Activated CD4-positive, alpha-beta memory T cell treated with anti-CD3 and anti-CD28 coated beads for 36 hours (primary cell): ENCODE measurements at regions not wholly inside any gene's neighbourhood (a gene's known extent, or its start where the extent isn't known, plus 50 kb on each side); places are given as distances from the start of the nearest gene placed in this dataset.

Source experiments
- CTCF ChIA-PET: fragments of 350-600 bp; sonication (Branson Sonifier 250); formaldehyde crosslinking; loops from one replicate; lab custom pipeline; 2021; ENCODE audit warnings: antibody characterized with exemption, inconsistent platforms; lab: Charles Lee
- POLR2A ChIA-PET: fragments of 350-600 bp; sonication (Branson Sonifier 250); formaldehyde crosslinking; loops from one replicate; lab custom pipeline; 2021; ENCODE audit warnings: antibody characterized with exemption; lab: Charles Lee
- DNase-seq: peaks from one replicate; pipeline ENCODE4 v3.0.0-alpha.2; 2020
- H3K27ac Mint-ChIP-seq: one replicate; pipeline ENCODE4 v1.8.0; 2021; ENCODE audit warnings: mixed read lengths
- H3K27me3 Mint-ChIP-seq: one replicate; pipeline ENCODE4 v1.8.0; 2021; ENCODE audit warnings: mixed read lengths
- H3K36me3 Mint-ChIP-seq: one replicate; pipeline ENCODE4 v1.8.0; 2021; ENCODE audit warnings: mixed read lengths
- H3K4me1 Mint-ChIP-seq: one replicate; pipeline ENCODE4 v1.8.0; 2021; ENCODE audit warnings: low read depth, mixed read lengths
- H3K4me3 Mint-ChIP-seq: one replicate; pipeline ENCODE4 v1.8.0; 2021; ENCODE audit warnings: mild to moderate bottlenecking, mixed read lengths
- H3K9me3 Mint-ChIP-seq: one replicate; pipeline ENCODE4 v1.8.0; 2021; ENCODE audit warnings: mixed read lengths
- intact Hi-C: fragments of 100-400 bp; cut with micrococcal nuclease; formaldehyde crosslinking; loops from one replicate; pipeline ENCODE4 v1.15.1; 2023

- Mint-ChIP-seq H3K36me3 (no peaks in the 10 kb centered on the region), H3K27ac (no peak overlapping the region), H3K4me3 (no peak overlapping the region), H3K27me3 (peaks cover 2% of the 10 kb centered on the region), H3K9me3 (no peaks in the 10 kb centered on the region), H3K4me1 (no peaks in the 10 kb centered on the region)
- no peak for DNase-seq
- ChIA-PET CTCF (no interaction called here), POLR2A (no interaction called here)
- intact Hi-C loops, result no loop called here
These were observed 408.1 kb upstream of the NR2F2 start for GRCh38 chr15:95922431-95922830.

- intact Hi-C loops, result no loop called here
- H3K36me3 Mint-ChIP-seq, result no peaks in the 10 kb centered on the region
- H3K27me3 Mint-ChIP-seq, result peaks cover 2% of the 10 kb centered on the region
- no peak overlapping the region for H3K27ac Mint-ChIP-seq
- no peaks in the 10 kb centered on the region for H3K9me3 Mint-ChIP-seq
- ChIA-PET CTCF (no interaction called here), POLR2A (no interaction called here)
- no peaks in the 10 kb centered on the region for H3K4me1 Mint-ChIP-seq
- no peak overlapping the region for H3K4me3 Mint-ChIP-seq
- DNase-seq, result no peak
These were observed 406.7 kb upstream of the NR2F2 start for GRCh38 chr15:95923792-95924191.

- H3K4me3 Mint-ChIP-seq, result no peak overlapping the region
- H3K27me3 Mint-ChIP-seq, result no peaks in the 10 kb centered on the region
- peaks cover 2% of the 10 kb centered on the region for H3K9me3 Mint-ChIP-seq
- H3K36me3 Mint-ChIP-seq, result no peaks in the 10 kb centered on the region
- H3K4me1 Mint-ChIP-seq, result peaks cover 2% of the 10 kb centered on the region
- no peak for DNase-seq
- ChIA-PET POLR2A (no interaction called here), CTCF (no interaction called here)
- no peak overlapping the region for H3K27ac Mint-ChIP-seq
- intact Hi-C loops, result no loop called here
These were observed 401.7 kb upstream of the NR2F2 start for GRCh38 chr15:95928822-95929221.

- POLR2A ChIA-PET, result no interaction called here
- peaks cover 2% of the 10 kb centered on the region for H3K9me3 Mint-ChIP-seq
- intact Hi-C loops, result no loop called here
These were observed 401.2 kb upstream of the NR2F2 start for GRCh38 chr15:95929232-95929846.

GRCh38 chr15:95930659-95931375, 399.7 kb upstream of the NR2F2 start:
- peaks cover 2% of the 10 kb centered on the region for H3K4me1 Mint-ChIP-seq
- H3K9me3 Mint-ChIP-seq, result peaks cover 2% of the 10 kb centered on the region
- H3K27me3 Mint-ChIP-seq, result no peaks in the 10 kb centered on the region
- no peak for DNase-seq
- no peaks in the 10 kb centered on the region for H3K36me3 Mint-ChIP-seq
- ChIA-PET CTCF (no interaction called here), POLR2A (no interaction called here)
- H3K27ac Mint-ChIP-seq, result no peak overlapping the region
- H3K4me3 Mint-ChIP-seq, result no peak overlapping the region
- intact Hi-C loops, result no loop called here

More at GRCh38 chr15:95929232-95929846, 401.2 kb upstream of the NR2F2 start:
- DNase-seq, result no peak
- Mint-ChIP-seq H3K27ac (no peak overlapping the region), H3K36me3 (no peaks in the 10 kb centered on the region), H3K4me1 (peaks cover 2% of the 10 kb centered on the region), H3K4me3 (no peak overlapping the region), H3K27me3 (no peaks in the 10 kb centered on the region)
- CTCF ChIA-PET, result no interaction called here

GRCh38 chr15:95931619-95932018, 398.9 kb upstream of the NR2F2 start:
- peaks cover 2% of the 10 kb centered on the region for H3K9me3 Mint-ChIP-seq
- ChIA-PET CTCF (no interaction called here), POLR2A (no interaction called here)
- no peaks in the 10 kb centered on the region for H3K27me3 Mint-ChIP-seq
- peaks cover 2% of the 10 kb centered on the region for H3K4me1 Mint-ChIP-seq
- no peak for DNase-seq
- intact Hi-C loops, result no loop called here
- no peak overlapping the region for H3K4me3 Mint-ChIP-seq
- no peaks in the 10 kb centered on the region for H3K36me3 Mint-ChIP-seq
- H3K27ac Mint-ChIP-seq, result no peak overlapping the region

GRCh38 chr15:95932141-95932540, 398.4 kb upstream of the NR2F2 start:
- Mint-ChIP-seq H3K36me3 (no peaks in the 10 kb centered on the region), H3K4me1 (peaks cover 2% of the 10 kb centered on the region), H3K4me3 (no peak overlapping the region), H3K27me3 (no peaks in the 10 kb centered on the region), H3K27ac (no peak overlapping the region), H3K9me3 (peaks cover 2% of the 10 kb centered on the region)
- POLR2A ChIA-PET, result no interaction called here
- no peak for DNase-seq
- intact Hi-C loops, result no loop called here
- CTCF ChIA-PET, result no interaction called here

GRCh38 chr15:95932676-95933075, 397.8 kb upstream of the NR2F2 start:
- H3K9me3 Mint-ChIP-seq, result peaks cover 2% of the 10 kb centered on the region
- H3K27me3 Mint-ChIP-seq, result no peaks in the 10 kb centered on the region
- no peak overlapping the region for H3K27ac Mint-ChIP-seq
- DNase-seq, result no peak
- H3K4me3 Mint-ChIP-seq, result no peak overlapping the region
- H3K4me1 Mint-ChIP-seq, result peaks cover 2% of the 10 kb centered on the region
- ChIA-PET POLR2A (no interaction called here), CTCF (no interaction called here)
- intact Hi-C loops, result no loop called here
- no peaks in the 10 kb centered on the region for H3K36me3 Mint-ChIP-seq

- no peak for DNase-seq
- no peaks in the 10 kb centered on the region for H3K4me1 Mint-ChIP-seq
- intact Hi-C loops, result no loop called here
- no peaks in the 10 kb centered on the region for H3K27me3 Mint-ChIP-seq
- ChIA-PET POLR2A (no interaction called here), CTCF (no interaction called here)
- H3K27ac Mint-ChIP-seq, result no peak overlapping the region
- H3K36me3 Mint-ChIP-seq, result no peaks in the 10 kb centered on the region
- H3K4me3 Mint-ChIP-seq, result no peak overlapping the region
- H3K9me3 Mint-ChIP-seq, result peaks cover 4% of the 10 kb centered on the region
These were observed 394.6 kb upstream of the NR2F2 start for GRCh38 chr15:95935852-95936251.

- no peak overlapping the region for H3K27ac Mint-ChIP-seq
- ChIA-PET POLR2A (no interaction called here), CTCF (no interaction called here)
- no peaks in the 10 kb centered on the region for H3K27me3 Mint-ChIP-seq
- H3K36me3 Mint-ChIP-seq, result no peaks in the 10 kb centered on the region
- DNase-seq, result no peak
- H3K4me1 Mint-ChIP-seq, result no peaks in the 10 kb centered on the region
- intact Hi-C loops, result no loop called here
- peaks cover 4% of the 10 kb centered on the region for H3K9me3 Mint-ChIP-seq
- no peak overlapping the region for H3K4me3 Mint-ChIP-seq
These were observed 393.4 kb upstream of the NR2F2 start for GRCh38 chr15:95937128-95937528.

GRCh38 chr15:95940431-95940985, 390.0 kb upstream of the NR2F2 start:
- CTCF ChIA-PET, result no interaction called here
- no peak overlapping the region for H3K27ac Mint-ChIP-seq

GRCh38 chr15:95944193-95944592, 386.3 kb upstream of the NR2F2 start:
- no peaks in the 10 kb centered on the region for H3K36me3 Mint-ChIP-seq
- H3K4me1 Mint-ChIP-seq, result no peaks in the 10 kb centered on the region
- peaks cover 2% of the 10 kb centered on the region for H3K9me3 Mint-ChIP-seq
- intact Hi-C loops, result no loop called here
- H3K4me3 Mint-ChIP-seq, result no peak overlapping the region
- ChIA-PET POLR2A (no interaction called here), CTCF (no interaction called here)
- DNase-seq, result no peak
- H3K27me3 Mint-ChIP-seq, result no peaks in the 10 kb centered on the region
- no peak overlapping the region for H3K27ac Mint-ChIP-seq

More at GRCh38 chr15:95940431-95940985, 390.0 kb upstream of the NR2F2 start:
- H3K9me3 Mint-ChIP-seq, result peaks cover 2% of the 10 kb centered on the region
- POLR2A ChIA-PET, result no interaction called here
- no peak overlapping the region for H3K4me3 Mint-ChIP-seq
- intact Hi-C loops, result no loop called here
- H3K27me3 Mint-ChIP-seq, result no peaks in the 10 kb centered on the region
- H3K36me3 Mint-ChIP-seq, result no peaks in the 10 kb centered on the region
- no peak for DNase-seq
- no peaks in the 10 kb centered on the region for H3K4me1 Mint-ChIP-seq
